OCI-LY3 (cell line): ENCODE measurements at regions not wholly inside any gene's neighbourhood (a gene's known extent, or its start where the extent isn't known, plus 50 kb on each side); places are given as distances from the start of the nearest gene placed in this dataset.

Source experiments
- H2AFZ ChIP-seq: fragments of 200-600, 300-600 bp; shearing (Covaris generic); 2 replicates; pipeline ENCODE4 v1.6.0; 2014; ENCODE audit warnings: antibody characterized with exemption, low read depth, low read length
- H3K27ac ChIP-seq: fragments of 200-600, 300-600 bp; sonication (generic); 2 replicates; pipeline ENCODE4 v1.5.1; 2014; ENCODE audit warnings: mild to moderate bottlenecking, low read length, moderate library complexity, mixed read lengths
- H3K27me3 ChIP-seq: fragments of 200-600, 300-600 bp; sonication (generic); 2 replicates; pipeline ENCODE4 v1.6.1; 2014; ENCODE audit warnings: low read depth, low read length, mixed read lengths
- H3K36me3 ChIP-seq: fragments of 200-600, 300-600 bp; sonication (generic); replicated peaks from 2 replicates; pipeline ENCODE3; 2014; ENCODE audit warnings: low read depth, low read length, mixed read lengths
- H3K4me1 ChIP-seq: fragments of 300-600, 200-600 bp; sonication (generic); 2 replicates; pipeline ENCODE4 v1.6.1; 2014; ENCODE audit warnings: low read length, mixed read lengths
- H3K4me2 ChIP-seq: fragments of 200-600, 300-600 bp; sonication (generic); 2 replicates; pipeline ENCODE4 v1.6.1; 2014; ENCODE audit warnings: low read length, mixed read lengths
- H3K4me3 ChIP-seq: fragments of 300-600, 200-600 bp; sonication (generic); 2 replicates; pipeline ENCODE4 v1.5.1; 2014; ENCODE audit warnings: antibody characterized with exemption, mild to moderate bottlenecking, low read length, moderate library complexity
- H3K79me2 ChIP-seq: fragments of 300-600, 200-600 bp; shearing (Covaris generic); 2 replicates; pipeline ENCODE4 v1.6.1; 2014; ENCODE audit warnings: mild to moderate bottlenecking, low read length, mixed read lengths
- H3K9ac ChIP-seq: fragments of 300-600, 200-600 bp; shearing (Covaris generic); 2 replicates; pipeline ENCODE4 v1.6.0; 2014; ENCODE audit warnings: mild to moderate bottlenecking, low read length, moderate library complexity
- H3K9me3 ChIP-seq: fragments of 200-600, 300-600 bp; shearing (Covaris generic); 2 replicates; pipeline ENCODE4 v1.6.1; 2014; ENCODE audit warnings: low read length, mixed read lengths; ENCODE audit not compliant: insufficient read depth
- H4K20me1 ChIP-seq: fragments of 200-600, 300-600 bp; sonication (generic); 2 replicates; pipeline ENCODE4 v1.6.1; 2016; ENCODE audit warnings: low read length, mixed read lengths; ENCODE audit not compliant: insufficient read depth
- CTCF ChIP-seq: fragments of 200-600, 300-600 bp; sonication (generic); IDR thresholded peaks from 2 replicates; pipeline ENCODE4 v1.5.1; 2014; ENCODE audit warnings: antibody characterized with exemption, low read length, low read depth
- EZH2phosphoT487 ChIP-seq: fragments of 200-600 bp; shearing (Covaris generic); IDR thresholded peaks from 2 replicates; pipeline ENCODE4 v1.6.1; 2018; ENCODE audit warnings: antibody characterized with exemption, mixed run types, low read depth

GRCh38 chr4:61085534-61085933 is 114.6 kb upstream of the ADGRL3 start:
- H3K79me2 ChIP-seq, result no peaks in the 10 kb centered on the region

GRCh38 chr4:61086357-61086756 is 113.8 kb upstream of the ADGRL3 start:
- Histone ChIP-seq H3K27me3 (no peaks in the 10 kb centered on the region), H3K27ac (no peak overlapping the region), H3K79me2 (no peaks in the 10 kb centered on the region), H2AFZ (no peak overlapping the region), H3K4me2 (no peak overlapping the region), H3K9ac (no peak overlapping the region), H3K4me3 (no peak overlapping the region), H4K20me1 (no peaks in the 10 kb centered on the region), H3K4me1 (no peaks in the 10 kb centered on the region), H3K36me3 (no peaks in the 10 kb centered on the region), H3K9me3 (no peaks in the 10 kb centered on the region)
- no peak for TF ChIP-seq EZH2phosphoT487

More at GRCh38 chr4:61085534-61085933, 114.6 kb upstream of the ADGRL3 start:
- TF ChIP-seq EZH2phosphoT487 (no peak), CTCF (no peak)
- Histone ChIP-seq H4K20me1 (no peaks in the 10 kb centered on the region), H3K4me1 (no peaks in the 10 kb centered on the region), H3K27me3 (no peaks in the 10 kb centered on the region), H3K27ac (no peak overlapping the region), H3K9me3 (no peaks in the 10 kb centered on the region), H3K4me2 (no peak overlapping the region), H3K36me3 (no peaks in the 10 kb centered on the region), H3K4me3 (no peak overlapping the region), H2AFZ (no peak overlapping the region), H3K9ac (no peak overlapping the region)

- no peak overlapping the region for H3K4me3 ChIP-seq
- no peak overlapping the region for H3K27ac ChIP-seq
- TF ChIP-seq EZH2phosphoT487 (no peak), CTCF (no peak)
- no peak overlapping the region for H3K9ac ChIP-seq
- no peaks in the 10 kb centered on the region for H3K36me3 ChIP-seq
- no peak overlapping the region for H2AFZ ChIP-seq
- no peaks in the 10 kb centered on the region for H3K4me1 ChIP-seq
- no peak overlapping the region for H3K4me2 ChIP-seq
- H3K79me2 ChIP-seq, result no peaks in the 10 kb centered on the region
- H3K9me3 ChIP-seq, result no peaks in the 10 kb centered on the region
- H4K20me1 ChIP-seq, result no peaks in the 10 kb centered on the region
- H3K27me3 ChIP-seq, result no peaks in the 10 kb centered on the region
Measured at GRCh38 chr4:61086979-61087378, 113.1 kb upstream of the ADGRL3 start.

- Histone ChIP-seq H4K20me1 (no peaks in the 10 kb centered on the region), H2AFZ (no peak overlapping the region), H3K9me3 (no peaks in the 10 kb centered on the region), H3K4me1 (no peaks in the 10 kb centered on the region), H3K4me2 (no peak overlapping the region), H3K27ac (no peak overlapping the region), H3K27me3 (no peaks in the 10 kb centered on the region), H3K36me3 (no peaks in the 10 kb centered on the region), H3K4me3 (no peak overlapping the region), H3K9ac (no peak overlapping the region), H3K79me2 (no peaks in the 10 kb centered on the region)
- TF ChIP-seq EZH2phosphoT487, result no peak
- TF ChIP-seq CTCF, result no peak
Measured at GRCh38 chr4:61094854-61095598, 105.1 kb upstream of the ADGRL3 start.

- Histone ChIP-seq H3K9ac (no peak overlapping the region), H2AFZ (no peak overlapping the region), H3K9me3 (no peaks in the 10 kb centered on the region), H3K36me3 (no peaks in the 10 kb centered on the region), H3K79me2 (no peaks in the 10 kb centered on the region), H3K27ac (no peak overlapping the region), H3K4me1 (no peaks in the 10 kb centered on the region), H4K20me1 (no peaks in the 10 kb centered on the region), H3K4me2 (no peak overlapping the region), H3K27me3 (no peaks in the 10 kb centered on the region), H3K4me3 (no peak overlapping the region)
- no peak for TF ChIP-seq EZH2phosphoT487
- TF ChIP-seq CTCF, result no peak
Measured at GRCh38 chr4:61128682-61129081, 71.4 kb upstream of the ADGRL3 start.
